HG02798 (cell line): ENCODE measurements at regions not wholly inside any gene's neighbourhood (a gene's known extent, or its start where the extent isn't known, plus 50 kb on each side); places are given as distances from the start of the nearest gene placed in this dataset.
A peak's percentile ranks its signal among the peaks of the same experiment; 100 is the strongest.

ENCODE experiments used
- ATAC-seq: cut with Tn5 transposase; IDR thresholded peaks from one replicate; pipeline ENCODE4 v1.9.1; 2021; ENCODE audit warnings: mild to moderate bottlenecking; ENCODE audit not compliant: unreplicated experiment, poor library complexity

- no peak for ATAC-seq
Measured at GRCh38 chr10:129029851-129030602, 437.0 kb upstream of the MGMT start.

GRCh38 chr10:129030603-129030895, 436.5 kb upstream of the MGMT start:
- no peak for ATAC-seq

- ATAC-seq: peak; percentile 69
Measured at GRCh38 chr10:129030996-129031843, 435.8 kb upstream of the MGMT start.

- no peak for ATAC-seq
Measured at GRCh38 chr10:129031844-129032150, 435.2 kb upstream of the MGMT start.

GRCh38 chr10:129032372-129033313, 434.4 kb upstream of the MGMT start:
- no peak for ATAC-seq

GRCh38 chr10:129033340-129033739, 433.7 kb upstream of the MGMT start:
- ATAC-seq: no peak

- ATAC-seq: no peak
Measured at GRCh38 chr10:129033790-129034272, 433.2 kb upstream of the MGMT start.

GRCh38 chr10:129035052-129035827, 431.8 kb upstream of the MGMT start:
- ATAC-seq: no peak

- ATAC-seq: no peak
Measured at GRCh38 chr10:129038522-129038921, 428.5 kb upstream of the MGMT start.

- ATAC-seq: no peak
Measured at GRCh38 chr10:129039406-129040370, 427.4 kb upstream of the MGMT start.

GRCh38 chr10:129040377-129040776, 426.7 kb upstream of the MGMT start:
- no peak for ATAC-seq

GRCh38 chr10:129041916-129042315, 425.1 kb upstream of the MGMT start:
- ATAC-seq: no peak

GRCh38 chr10:129042776-129043595, 424.1 kb upstream of the MGMT start:
- no peak for ATAC-seq

- no peak for ATAC-seq
Measured at GRCh38 chr10:129043691-129044090, 423.4 kb upstream of the MGMT start.

- ATAC-seq: no peak
Measured at GRCh38 chr10:129045599-129045998, 421.4 kb upstream of the MGMT start.

- ATAC-seq: no peak
Measured at GRCh38 chr10:129046065-129046681, 420.9 kb upstream of the MGMT start.

GRCh38 chr10:129046962-129047361, 420.1 kb upstream of the MGMT start:
- no peak for ATAC-seq

- no peak for ATAC-seq
Measured at GRCh38 chr10:129047600-129047999, 419.4 kb upstream of the MGMT start.
